ENCODE measurements at regions not wholly inside any gene's neighbourhood (a gene's known extent, or its start where the extent isn't known, plus 50 kb on each side); places are given as distances from the start of the nearest gene placed in this dataset.

GRCh38 chr21:25361097-25361496 is 246.2 kb downstream of the MRPL39 start:
- 0% methylated on average over 1 of the region's 1 CpG for WGBS (ENCODE audit: missing lambda C conversion rate)
- POLR2A ChIA-PET = no interaction called here

GRCh38 chr21:25360593-25360992 is 246.7 kb downstream of the MRPL39 start:
- ChIA-PET CTCF (interaction anchor here (1.5 kb wide), 1 partner anchor 25 kb away, joined by 4 read pairs; no protein-coding TSS in a partner anchor), POLR2A (no interaction called here)
- FAIRE-seq = no peak
- TF ChIP-seq ZSCAN20 (CRISPR knock-in tag; IDR thresholded peaks at IDR 0.05) = no peak
- TF ChIP-seq NPAS2 (CRISPR knock-in tag; IDR thresholded peaks at IDR 0.05; ENCODE audit: borderline replicate concordance) = no peak
- TF ChIP-seq, protein P1, sequence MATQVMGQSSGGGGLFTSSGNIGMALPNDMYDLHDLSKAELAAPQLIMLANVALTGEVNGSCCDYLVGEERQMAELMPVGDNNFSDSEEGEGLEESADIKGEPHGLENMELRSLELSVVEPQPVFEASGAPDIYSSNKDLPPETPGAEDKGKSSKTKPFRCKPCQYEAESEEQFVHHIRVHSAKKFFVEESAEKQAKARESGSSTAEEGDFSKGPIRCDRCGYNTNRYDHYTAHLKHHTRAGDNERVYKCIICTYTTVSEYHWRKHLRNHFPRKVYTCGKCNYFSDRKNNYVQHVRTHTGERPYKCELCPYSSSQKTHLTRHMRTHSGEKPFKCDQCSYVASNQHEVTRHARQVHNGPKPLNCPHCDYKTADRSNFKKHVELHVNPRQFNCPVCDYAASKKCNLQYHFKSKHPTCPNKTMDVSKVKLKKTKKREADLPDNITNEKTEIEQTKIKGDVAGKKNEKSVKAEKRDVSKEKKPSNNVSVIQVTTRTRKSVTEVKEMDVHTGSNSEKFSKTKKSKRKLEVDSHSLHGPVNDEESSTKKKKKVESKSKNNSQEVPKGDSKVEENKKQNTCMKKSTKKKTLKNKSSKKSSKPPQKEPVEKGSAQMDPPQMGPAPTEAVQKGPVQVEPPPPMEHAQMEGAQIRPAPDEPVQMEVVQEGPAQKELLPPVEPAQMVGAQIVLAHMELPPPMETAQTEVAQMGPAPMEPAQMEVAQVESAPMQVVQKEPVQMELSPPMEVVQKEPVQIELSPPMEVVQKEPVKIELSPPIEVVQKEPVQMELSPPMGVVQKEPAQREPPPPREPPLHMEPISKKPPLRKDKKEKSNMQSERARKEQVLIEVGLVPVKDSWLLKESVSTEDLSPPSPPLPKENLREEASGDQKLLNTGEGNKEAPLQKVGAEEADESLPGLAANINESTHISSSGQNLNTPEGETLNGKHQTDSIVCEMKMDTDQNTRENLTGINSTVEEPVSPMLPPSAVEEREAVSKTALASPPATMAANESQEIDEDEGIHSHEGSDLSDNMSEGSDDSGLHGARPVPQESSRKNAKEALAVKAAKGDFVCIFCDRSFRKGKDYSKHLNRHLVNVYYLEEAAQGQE (IDR thresholded peaks at IDR 0.05) = no peak
- TF ChIP-seq ZNF302 (CRISPR knock-in tag; IDR thresholded peaks at IDR 0.05) = no peak
- no peak for TF ChIP-seq HOXB5 (CRISPR knock-in tag; IDR thresholded peaks at IDR 0.05)
- no peak for TF ChIP-seq HES2 (IDR thresholded peaks at IDR 0.05)
- no peak for TF ChIP-seq RFX5 (IDR thresholded peaks at IDR 0.05)
- TF ChIP-seq JUNB (IDR thresholded peaks at IDR 0.05) = no peak
- TF ChIP-seq CBX8 (IDR thresholded peaks at IDR 0.05) = no peak
- TF ChIP-seq KDM1A (IDR thresholded peaks at IDR 0.05; ENCODE audit: low read depth) = no peak
- TF ChIP-seq, protein P2, sequence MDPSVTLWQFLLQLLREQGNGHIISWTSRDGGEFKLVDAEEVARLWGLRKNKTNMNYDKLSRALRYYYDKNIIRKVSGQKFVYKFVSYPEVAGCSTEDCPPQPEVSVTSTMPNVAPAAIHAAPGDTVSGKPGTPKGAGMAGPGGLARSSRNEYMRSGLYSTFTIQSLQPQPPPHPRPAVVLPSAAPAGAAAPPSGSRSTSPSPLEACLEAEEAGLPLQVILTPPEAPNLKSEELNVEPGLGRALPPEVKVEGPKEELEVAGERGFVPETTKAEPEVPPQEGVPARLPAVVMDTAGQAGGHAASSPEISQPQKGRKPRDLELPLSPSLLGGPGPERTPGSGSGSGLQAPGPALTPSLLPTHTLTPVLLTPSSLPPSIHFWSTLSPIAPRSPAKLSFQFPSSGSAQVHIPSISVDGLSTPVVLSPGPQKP (IDR thresholded peaks at IDR 0.05; ENCODE audit: low read depth, low read length) = no peak
- TF ChIP-seq, protein P3, sequence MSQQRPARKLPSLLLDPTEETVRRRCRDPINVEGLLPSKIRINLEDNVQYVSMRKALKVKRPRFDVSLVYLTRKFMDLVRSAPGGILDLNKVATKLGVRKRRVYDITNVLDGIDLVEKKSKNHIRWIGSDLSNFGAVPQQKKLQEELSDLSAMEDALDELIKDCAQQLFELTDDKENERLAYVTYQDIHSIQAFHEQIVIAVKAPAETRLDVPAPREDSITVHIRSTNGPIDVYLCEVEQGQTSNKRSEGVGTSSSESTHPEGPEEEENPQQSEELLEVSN (IDR thresholded peaks at IDR 0.05; ENCODE audit: borderline replicate concordance, low read depth) = no peak
- no peak for TF ChIP-seq CHD4 (IDR thresholded peaks at IDR 0.05; ENCODE audit: borderline replicate concordance)
- Histone ChIP-seq H3K9me3 (no peaks in the 10 kb centered on the region), H3K27ac (no peak overlapping the region), H3K4me2 (no peak overlapping the region), H3K4me3 (no peak overlapping the region), H3K4me1 (no peaks in the 10 kb centered on the region)
- no peak for ATAC-seq
- WGBS (ENCODE audit: missing lambda C conversion rate) = 9% methylated on average over 2 of the region's 2 CpGs
- DNase-seq (ENCODE audit: low read depth in 1 of 2, low spot score in 1 of 2) = no peak

More at GRCh38 chr21:25361097-25361496, 246.2 kb downstream of the MRPL39 start:
- Histone ChIP-seq H3K27ac (no peak overlapping the region), H3K4me1 (no peaks in the 10 kb centered on the region), H3K4me2 (no peak overlapping the region), H3K4me3 (no peak overlapping the region), H3K9me3 (no peaks in the 10 kb centered on the region)
- FAIRE-seq (no peak), ATAC-seq (no peak), DNase-seq (ENCODE audit: low read depth in 1 of 2, low spot score in 1 of 2) (no peak)
- CTCF ChIA-PET = interaction anchor here (1.5 kb wide), 1 partner anchor 25 kb away, joined by 4 read pairs; no protein-coding TSS in a partner anchor
- no peak for TF ChIP-seq GATA3 (IDR thresholded peaks at IDR 0.05; ENCODE audit: borderline replicate concordance)
- no peak for TF ChIP-seq SREBF2 (IDR thresholded peaks at IDR 0.05)
- TF ChIP-seq FOXS1 (CRISPR knock-in tag; IDR thresholded peaks at IDR 0.05) = no peak
- no peak for TF ChIP-seq EHMT2 (IDR thresholded peaks at IDR 0.05; ENCODE audit: low read depth)
- no peak for TF ChIP-seq PBX3 (IDR thresholded peaks at IDR 0.05)
- TF ChIP-seq MAFK (IDR thresholded peaks at IDR 0.05; ENCODE audit: partially characterized antibody) = no peak
- no peak for TF ChIP-seq JUNB (IDR thresholded peaks at IDR 0.05)
- TF ChIP-seq ZFP36 (IDR thresholded peaks at IDR 0.05; ENCODE audit: borderline replicate concordance, partially characterized antibody) = no peak
- TF ChIP-seq ZC3H11A (IDR thresholded peaks at IDR 0.05) = no peak
- TF ChIP-seq HDAC2 (IDR thresholded peaks at IDR 0.05) = no peak
- no peak for TF ChIP-seq CHD4 (IDR thresholded peaks at IDR 0.05; ENCODE audit: borderline replicate concordance)
- TF ChIP-seq CHD2 (IDR thresholded peaks at IDR 0.05; ENCODE audit: low read length, partially characterized antibody) = no peak
- TF ChIP-seq NR3C1 (IDR thresholded peaks at IDR 0.05) = no peak
- TF ChIP-seq, protein P4, sequence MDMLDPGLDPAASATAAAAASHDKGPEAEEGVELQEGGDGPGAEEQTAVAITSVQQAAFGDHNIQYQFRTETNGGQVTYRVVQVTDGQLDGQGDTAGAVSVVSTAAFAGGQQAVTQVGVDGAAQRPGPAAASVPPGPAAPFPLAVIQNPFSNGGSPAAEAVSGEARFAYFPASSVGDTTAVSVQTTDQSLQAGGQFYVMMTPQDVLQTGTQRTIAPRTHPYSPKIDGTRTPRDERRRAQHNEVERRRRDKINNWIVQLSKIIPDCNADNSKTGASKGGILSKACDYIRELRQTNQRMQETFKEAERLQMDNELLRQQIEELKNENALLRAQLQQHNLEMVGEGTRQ (IDR thresholded peaks at IDR 0.05) = no peak
- TF ChIP-seq JUN (IDR thresholded peaks at IDR 0.05) = no peak
- TF ChIP-seq POLR2A (IDR thresholded peaks at IDR 0.05; ENCODE audit: low read length) = no peak
- TF ChIP-seq PHF8 (IDR thresholded peaks at IDR 0.05; ENCODE audit: borderline replicate concordance, low read depth) = no peak
- no peak for TF ChIP-seq TFCP2L1 (CRISPR knock-in tag; IDR thresholded peaks at IDR 0.05)

All from A549 (cell line).